KOPT-K1 (cell line): ENCODE measurements at regions not wholly inside any gene's neighbourhood (a gene's known extent, or its start where the extent isn't known, plus 50 kb on each side); places are given as distances from the start of the nearest gene placed in this dataset.

Experiments
- H3K27ac ChIP-seq: fragments of 200-600 bp; sonication (generic); 2 replicates; pipeline ENCODE4 v1.5.1; 2016; ENCODE audit warnings: antibody characterized with exemption, mild to moderate bottlenecking, low read depth, low read length; ENCODE audit not compliant: poor library complexity, severe bottlenecking
- H3K36me3 ChIP-seq: fragments of 200-600 bp; sonication (generic); 2 replicates; pipeline ENCODE4 v1.5.1; 2017; ENCODE audit warnings: antibody characterized with exemption, mild to moderate bottlenecking, low read length, moderate library complexity; ENCODE audit not compliant: insufficient read depth
- H3K9me3 ChIP-seq: fragments of 200-600 bp; sonication (generic); 2 replicates; pipeline ENCODE4 v1.5.1; 2017; ENCODE audit warnings: antibody characterized with exemption, low read length, mild to moderate bottlenecking; ENCODE audit not compliant: insufficient read depth, poor library complexity, severe bottlenecking

DNA sequence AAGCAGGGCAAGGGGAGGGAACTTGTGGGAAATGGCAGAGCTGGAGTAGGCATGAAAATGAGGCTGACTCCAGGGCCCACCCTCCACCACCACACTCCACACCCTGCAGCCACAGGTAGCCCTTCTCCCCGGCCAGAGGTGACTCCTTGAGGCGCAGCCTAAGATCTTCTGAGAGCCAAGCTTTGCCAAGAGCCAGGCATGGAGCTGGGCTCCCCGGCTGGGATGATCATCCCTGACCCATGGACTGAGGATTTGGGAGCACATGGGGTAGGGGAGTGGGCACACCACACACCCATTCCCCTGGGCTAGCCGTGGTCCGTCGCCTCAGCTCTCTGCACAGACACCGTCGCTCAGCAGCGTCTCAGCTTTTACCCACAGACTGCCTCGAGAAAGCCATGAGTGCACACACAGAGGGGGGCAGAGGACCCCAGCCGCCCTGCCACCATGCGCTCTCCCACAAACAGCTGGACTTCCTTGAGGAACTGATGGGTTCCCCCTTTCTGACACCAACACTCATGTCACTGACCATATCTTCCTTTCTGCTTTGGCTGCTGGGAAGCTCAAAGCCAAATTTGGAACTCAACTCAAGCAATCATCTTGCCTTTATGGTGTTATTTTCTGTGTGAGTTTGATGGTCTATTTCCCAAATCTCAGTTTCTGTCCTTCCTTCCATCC lies 123.6 kb upstream of the RUNX3 start:
- Histone ChIP-seq H3K9me3 (no peaks in the 10 kb centered on the region), H3K27ac (no peak overlapping the region)

DNA sequence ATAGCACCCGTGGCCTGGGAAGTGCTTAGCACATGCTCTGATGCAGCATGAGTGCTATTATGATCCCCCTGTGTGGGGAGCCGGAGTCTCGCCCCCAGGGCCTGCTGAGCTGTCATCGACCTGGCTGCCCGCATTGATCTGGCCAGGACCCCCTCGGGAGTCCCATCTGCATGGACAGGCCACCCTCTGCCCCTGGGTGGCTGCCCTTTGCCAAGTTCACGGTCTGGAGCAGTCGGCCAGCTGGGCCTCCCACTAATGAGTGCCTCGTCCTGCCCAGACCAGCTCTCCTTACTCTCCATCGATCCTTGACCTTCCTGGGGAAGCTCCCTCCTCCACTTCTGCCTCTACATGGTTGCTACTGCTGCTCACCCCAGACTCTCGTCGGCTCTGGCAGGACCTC lies 121.8 kb upstream of the RUNX3 start:
- Histone ChIP-seq H3K36me3 (no peaks in the 10 kb centered on the region), H3K9me3 (no peaks in the 10 kb centered on the region), H3K27ac (no peak overlapping the region)

More for the DNA sequence above, 123.6 kb upstream of the RUNX3 start:
- no peaks in the 10 kb centered on the region for H3K36me3 ChIP-seq

- Histone ChIP-seq H3K36me3 (no peaks in the 10 kb centered on the region), H3K9me3 (no peaks in the 10 kb centered on the region), H3K27ac (no peak overlapping the region)
Observed at GRCh38 chr1:25051504-25051903, 121.4 kb upstream of the RUNX3 start.

DNA sequence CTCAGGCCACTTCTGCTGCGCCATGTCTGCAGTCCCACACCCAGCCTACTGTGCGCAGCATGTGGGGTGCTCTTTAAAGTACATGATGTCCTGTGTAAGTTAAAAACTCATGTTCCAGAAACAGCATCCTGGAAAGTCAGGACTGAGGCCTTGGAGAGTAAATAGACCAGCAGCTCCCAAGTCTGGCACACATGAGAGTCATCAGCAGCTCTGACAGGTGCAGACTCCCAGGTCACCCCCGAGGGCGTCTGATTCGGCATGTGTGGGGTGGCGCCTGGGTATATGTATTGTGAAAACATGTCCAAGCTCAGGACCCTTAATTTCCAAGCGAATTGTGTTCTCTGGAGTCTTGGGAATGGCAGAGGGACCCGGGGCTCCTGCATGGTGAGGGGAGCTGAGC lies 120.1 kb upstream of the RUNX3 start:
- no peaks in the 10 kb centered on the region for H3K36me3 ChIP-seq
- no peaks in the 10 kb centered on the region for H3K9me3 ChIP-seq
- H3K27ac ChIP-seq, result no peak overlapping the region

DNA sequence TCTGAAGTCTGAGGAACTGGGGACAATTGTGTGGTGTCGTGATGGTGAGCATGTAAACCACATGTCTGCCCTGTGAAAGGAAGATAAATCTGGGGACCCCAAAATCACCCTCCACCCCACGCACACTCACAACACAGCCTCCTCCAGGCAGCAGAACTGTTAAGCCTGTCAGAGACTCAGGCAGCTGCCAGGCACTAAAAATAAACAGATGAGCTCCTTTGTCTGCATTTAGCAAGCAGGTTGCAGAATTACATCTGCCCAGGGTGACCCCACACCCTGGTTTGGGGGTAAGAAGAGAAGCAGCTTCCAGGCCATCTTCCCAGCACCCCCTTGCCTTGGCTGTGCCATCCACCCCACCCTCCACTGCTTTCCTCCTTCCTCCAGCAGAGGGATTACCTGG lies 119.1 kb upstream of the RUNX3 start:
- no peaks in the 10 kb centered on the region for H3K36me3 ChIP-seq
- H3K27ac ChIP-seq, result no peak overlapping the region
- H3K9me3 ChIP-seq, result no peaks in the 10 kb centered on the region

GRCh38 chr1:25048728-25049127 lies 118.7 kb upstream of the RUNX3 start:
- Histone ChIP-seq H3K27ac (no peak overlapping the region), H3K9me3 (no peaks in the 10 kb centered on the region), H3K36me3 (no peaks in the 10 kb centered on the region)

GRCh38 chr1:25047506-25048240 lies 117.6 kb upstream of the RUNX3 start:
- Histone ChIP-seq H3K9me3 (no peaks in the 10 kb centered on the region), H3K27ac (no peak overlapping the region), H3K36me3 (no peaks in the 10 kb centered on the region)

- H3K36me3 ChIP-seq, result no peaks in the 10 kb centered on the region
- H3K27ac ChIP-seq, result no peak overlapping the region
- no peaks in the 10 kb centered on the region for H3K9me3 ChIP-seq
Observed at GRCh38 chr1:25046194-25046532, 116.1 kb upstream of the RUNX3 start.

GRCh38 chr1:25045480-25046193 lies 115.6 kb upstream of the RUNX3 start:
- no peak overlapping the region for H3K27ac ChIP-seq
- H3K9me3 ChIP-seq, result no peaks in the 10 kb centered on the region
- no peaks in the 10 kb centered on the region for H3K36me3 ChIP-seq

GRCh38 chr1:25043228-25043580 lies 113.1 kb upstream of the RUNX3 start:
- Histone ChIP-seq H3K36me3 (no peaks in the 10 kb centered on the region), H3K9me3 (no peaks in the 10 kb centered on the region), H3K27ac (no peak overlapping the region)

GRCh38 chr1:25042331-25043227 lies 112.5 kb upstream of the RUNX3 start:
- H3K27ac ChIP-seq, result no peak overlapping the region
- no peaks in the 10 kb centered on the region for H3K36me3 ChIP-seq
- no peaks in the 10 kb centered on the region for H3K9me3 ChIP-seq

DNA sequence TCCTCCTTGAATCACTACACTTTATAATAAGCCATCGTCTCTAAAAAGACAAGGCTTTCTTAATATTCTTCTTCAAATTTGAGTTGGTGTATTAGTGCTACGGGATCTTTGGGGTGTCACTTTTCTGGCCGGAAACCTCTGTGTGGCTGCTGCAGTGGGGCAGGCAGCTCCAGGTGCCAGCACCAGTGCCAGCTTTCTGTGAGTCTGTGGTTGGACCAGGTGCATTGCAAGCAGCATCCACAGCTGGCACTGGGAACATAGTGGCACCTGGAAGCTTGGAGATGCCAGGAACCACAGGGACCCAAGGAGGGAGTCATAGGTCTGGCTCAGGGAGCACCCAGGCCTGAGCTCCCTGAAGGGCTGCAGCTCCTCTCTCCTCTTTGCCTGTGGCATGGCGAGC lies 111.8 kb upstream of the RUNX3 start:
- H3K27ac ChIP-seq, result no peak overlapping the region

DNA sequence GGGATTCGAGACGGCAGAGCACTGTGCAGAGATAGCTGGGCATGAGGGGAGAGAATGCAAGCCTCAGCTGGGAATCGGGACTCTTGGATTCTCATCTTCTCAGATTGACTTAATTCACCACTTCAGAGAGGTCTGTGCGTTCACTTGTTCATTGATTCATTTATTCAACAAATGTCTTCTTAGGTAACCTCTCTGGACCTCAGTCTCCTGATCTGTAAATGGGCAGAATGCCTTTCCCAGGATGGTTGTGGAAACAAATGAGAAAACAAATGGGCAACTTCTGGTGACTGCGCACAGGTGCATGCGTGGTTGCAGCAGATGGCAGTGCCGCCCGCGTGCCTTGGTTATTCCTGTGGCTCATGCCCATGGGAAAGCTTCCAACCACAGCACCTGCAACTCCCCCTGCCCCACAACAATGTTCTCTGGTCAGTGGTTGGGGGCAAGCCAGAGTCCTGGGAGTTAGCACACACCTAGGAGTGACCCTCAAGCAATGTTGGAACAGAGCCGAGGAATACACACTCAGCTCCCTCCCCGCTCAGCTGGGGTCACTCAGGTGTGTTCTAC lies 110.1 kb upstream of the RUNX3 start:
- Histone ChIP-seq H3K36me3 (no peaks in the 10 kb centered on the region), H3K27ac (no peak overlapping the region), H3K9me3 (no peaks in the 10 kb centered on the region)

More for the DNA sequence above, 111.8 kb upstream of the RUNX3 start:
- Histone ChIP-seq H3K36me3 (no peaks in the 10 kb centered on the region), H3K9me3 (no peaks in the 10 kb centered on the region)

DNA sequence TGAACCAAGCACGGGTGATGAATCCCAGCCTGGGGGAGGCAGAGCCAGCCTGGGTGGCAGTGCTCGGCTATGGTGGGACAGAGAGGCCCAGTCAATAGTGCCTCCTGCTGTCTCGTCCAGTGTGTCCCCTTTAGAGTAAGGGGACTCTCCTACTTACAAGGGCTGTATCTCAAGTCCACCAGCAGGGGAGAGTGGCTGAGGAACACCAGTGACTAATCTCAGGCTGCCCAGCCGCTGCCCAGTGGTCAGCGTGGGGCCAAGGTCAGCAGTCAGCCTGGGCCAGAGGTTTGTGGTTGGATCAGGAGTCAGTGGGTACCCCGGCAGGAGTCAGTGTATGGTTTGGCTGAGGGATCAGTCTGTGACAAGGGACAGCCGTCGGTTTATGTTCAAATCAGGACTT lies 109.2 kb upstream of the RUNX3 start:
- Histone ChIP-seq H3K9me3 (no peaks in the 10 kb centered on the region), H3K36me3 (no peaks in the 10 kb centered on the region), H3K27ac (no peak overlapping the region)

GRCh38 chr1:25038699-25039098 lies 108.6 kb upstream of the RUNX3 start:
- Histone ChIP-seq H3K36me3 (no peaks in the 10 kb centered on the region), H3K27ac (no peak overlapping the region), H3K9me3 (no peaks in the 10 kb centered on the region)
